Gastrocnemius medialis (tissue), 4 donors: ENCODE measurements at regions not wholly inside any gene's neighbourhood (a gene's known extent, or its start where the extent isn't known, plus 50 kb on each side); places are given as distances from the start of the nearest gene placed in this dataset.

Experiments used
- POLR2A ChIP-seq, 2 donors: fragments of 450-650 bp; IDR thresholded peaks; one replicate each; pipeline ENCODE4 v1.6.1; 2017; ENCODE audit warnings: antibody characterized with exemption in 2 of 2, mild to moderate bottlenecking in 2 of 2, moderate library complexity in 2 of 2
- TF ChIP-seq, protein P1 (sequence below), 5 experiments: fragments of 450-650 bp in 3 of 5; fragments of 200-600 bp in 2 of 5; sonication (generic) in 2 of 5; IDR thresholded peaks in 4 of 5; conservative IDR thresholded peaks in 1 of 5; 1 replicate in 4 of 5; 2 replicates in 1 of 5; pipeline ENCODE4 v1.5.1; 2016 to 2019; ENCODE audit warnings: antibody characterized with exemption in 5 of 5, mild to moderate bottlenecking in 3 of 5, moderate library complexity in 3 of 5

DNA sequence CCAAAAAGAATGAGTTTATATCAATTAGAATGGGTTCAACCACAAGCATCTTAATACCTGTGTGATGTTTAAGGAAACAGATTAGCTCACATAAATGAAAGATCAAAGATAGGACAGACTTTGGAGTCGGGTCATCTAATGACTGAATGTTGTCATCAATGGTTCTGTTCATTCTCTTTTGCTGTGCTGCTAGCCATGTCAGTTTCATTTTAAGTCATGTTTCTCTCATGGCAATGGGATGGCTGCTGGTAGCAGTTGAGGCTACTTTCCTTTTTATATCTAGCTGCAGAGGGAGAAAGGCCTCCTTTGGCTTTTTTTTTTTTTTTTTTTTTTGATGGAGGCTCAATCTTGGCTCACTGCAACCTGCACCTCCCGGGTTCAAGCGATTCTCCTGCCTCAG lies 86.9 kb upstream of the SPAG17 start:
- TF ChIP-seq, protein P1, sequence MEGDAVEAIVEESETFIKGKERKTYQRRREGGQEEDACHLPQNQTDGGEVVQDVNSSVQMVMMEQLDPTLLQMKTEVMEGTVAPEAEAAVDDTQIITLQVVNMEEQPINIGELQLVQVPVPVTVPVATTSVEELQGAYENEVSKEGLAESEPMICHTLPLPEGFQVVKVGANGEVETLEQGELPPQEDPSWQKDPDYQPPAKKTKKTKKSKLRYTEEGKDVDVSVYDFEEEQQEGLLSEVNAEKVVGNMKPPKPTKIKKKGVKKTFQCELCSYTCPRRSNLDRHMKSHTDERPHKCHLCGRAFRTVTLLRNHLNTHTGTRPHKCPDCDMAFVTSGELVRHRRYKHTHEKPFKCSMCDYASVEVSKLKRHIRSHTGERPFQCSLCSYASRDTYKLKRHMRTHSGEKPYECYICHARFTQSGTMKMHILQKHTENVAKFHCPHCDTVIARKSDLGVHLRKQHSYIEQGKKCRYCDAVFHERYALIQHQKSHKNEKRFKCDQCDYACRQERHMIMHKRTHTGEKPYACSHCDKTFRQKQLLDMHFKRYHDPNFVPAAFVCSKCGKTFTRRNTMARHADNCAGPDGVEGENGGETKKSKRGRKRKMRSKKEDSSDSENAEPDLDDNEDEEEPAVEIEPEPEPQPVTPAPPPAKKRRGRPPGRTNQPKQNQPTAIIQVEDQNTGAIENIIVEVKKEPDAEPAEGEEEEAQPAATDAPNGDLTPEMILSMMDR (IDR thresholded peaks at IDR 0.05 in 4 of 5, conservative IDR thresholded peaks at IDR 0.05 in 1 of 5), result no peak
- TF ChIP-seq POLR2A (IDR thresholded peaks at IDR 0.05), result no peak
